ENCODE measurements at regions not wholly inside any gene's neighbourhood (a gene's known extent, or its start where the extent isn't known, plus 50 kb on each side); places are given as distances from the start of the nearest gene placed in this dataset.
A peak's percentile ranks its signal among the peaks of the same experiment; 100 is the strongest.

- peak overlapping the region; percentile 47 for H3K4me3 ChIP-seq (ENCODE audit: low read depth, low read length)
- no peak for TF ChIP-seq CTCF (IDR thresholded peaks at IDR 0.05; ENCODE audit: low read depth, low read length)
- DNase-seq (ENCODE audit: low read depth), result peak; percentile 88
Measured at GRCh38 chr15:70474471-70475406, 288.6 kb downstream of the UACA start.

GRCh38 chr15:70473581-70474370 lies 289.6 kb downstream of the UACA start:
- no peak for DNase-seq (ENCODE audit: low read depth)
- TF ChIP-seq MAX (IDR thresholded peaks at IDR 0.05; ENCODE audit: low read depth, low read length) (no peak), CTCF (IDR thresholded peaks at IDR 0.05; ENCODE audit: low read depth, low read length) (no peak), POLR2A (IDR thresholded peaks at IDR 0.05; ENCODE audit: extremely low read depth, insufficient read length) (no peak), MYC (IDR thresholded peaks at IDR 0.05; ENCODE audit: low read depth, low read length) (no peak)
- no peak overlapping the region for H3K4me3 ChIP-seq (ENCODE audit: low read depth, low read length)

GRCh38 chr15:70471517-70471916 lies 291.8 kb downstream of the UACA start:
- TF ChIP-seq POLR2A (IDR thresholded peaks at IDR 0.05; ENCODE audit: extremely low read depth, insufficient read length) (no peak), MAX (IDR thresholded peaks at IDR 0.05; ENCODE audit: low read depth, low read length) (no peak), CTCF (IDR thresholded peaks at IDR 0.05; ENCODE audit: low read depth, low read length) (no peak), MYC (IDR thresholded peaks at IDR 0.05; ENCODE audit: low read depth, low read length) (no peak)
- DNase-seq (ENCODE audit: low read depth), result no peak
- H3K4me3 ChIP-seq (ENCODE audit: low read depth, low read length), result no peak overlapping the region

- DNase-seq (ENCODE audit: low read depth), result no peak
- no peak overlapping the region for H3K4me3 ChIP-seq (ENCODE audit: low read depth, low read length)
- TF ChIP-seq MYC (IDR thresholded peaks at IDR 0.05; ENCODE audit: low read depth, low read length), result no peak
- no peak for TF ChIP-seq POLR2A (IDR thresholded peaks at IDR 0.05; ENCODE audit: extremely low read depth, insufficient read length)
- no peak for TF ChIP-seq CTCF (IDR thresholded peaks at IDR 0.05; ENCODE audit: low read depth, low read length)
- TF ChIP-seq MAX (IDR thresholded peaks at IDR 0.05; ENCODE audit: low read depth, low read length), result no peak
Measured at GRCh38 chr15:70470556-70471191, 292.7 kb downstream of the UACA start.

GRCh38 chr15:70469651-70470555 lies 293.5 kb downstream of the UACA start:
- TF ChIP-seq MAX (IDR thresholded peaks at IDR 0.05; ENCODE audit: low read depth, low read length) (no peak), POLR2A (IDR thresholded peaks at IDR 0.05; ENCODE audit: extremely low read depth, insufficient read length) (no peak), CTCF (IDR thresholded peaks at IDR 0.05; ENCODE audit: low read depth, low read length) (no peak), MYC (IDR thresholded peaks at IDR 0.05; ENCODE audit: low read depth, low read length) (no peak)
- no peak for DNase-seq (ENCODE audit: low read depth)
- H3K4me3 ChIP-seq (ENCODE audit: low read depth, low read length), result no peak overlapping the region
